Neuronal stem cell (in vitro differentiated cells): ENCODE measurements at regions not wholly inside any gene's neighbourhood (a gene's known extent, or its start where the extent isn't known, plus 50 kb on each side); places are given as distances from the start of the nearest gene placed in this dataset.
A peak's percentile ranks its signal among the peaks of the same experiment; 100 is the strongest.

Experiments used
- DNase-seq: peaks from one replicate; pipeline ENCODE4 v3.0.0-alpha.2; 2013; ENCODE audit warnings: low spot score
- H2AFZ ChIP-seq: one replicate; pipeline ENCODE4 v1.6.1; 2013; ENCODE audit warnings: mild to moderate bottlenecking, low read length, inconsistent platforms
- H2AK5ac ChIP-seq: 2 replicates; pipeline ENCODE4 v1.6.1; 2013; ENCODE audit warnings: low read depth, mild to moderate bottlenecking, inconsistent platforms, low read length, moderate library complexity, mixed read lengths
- H2BK120ac ChIP-seq: 2 replicates; pipeline ENCODE4 v1.6.1; 2013; ENCODE audit warnings: low read depth, mild to moderate bottlenecking, inconsistent platforms, low read length, moderate library complexity, mixed read lengths
- H2BK12ac ChIP-seq: one replicate; pipeline ENCODE4 v1.6.1; 2013; ENCODE audit warnings: low read length, inconsistent platforms
- H2BK15ac ChIP-seq: 2 replicates; pipeline ENCODE4 v1.6.1; 2013; ENCODE audit warnings: mild to moderate bottlenecking, low read length, inconsistent platforms, mixed read lengths
- H2BK5ac ChIP-seq: one replicate; pipeline ENCODE4 v1.6.1; 2013; ENCODE audit warnings: inconsistent platforms, mild to moderate bottlenecking, low read length, moderate library complexity
- H3K14ac ChIP-seq: one replicate; pipeline ENCODE4 v1.6.1; 2013; ENCODE audit warnings: low read length, inconsistent platforms
- H3K18ac ChIP-seq: 2 replicates; pipeline ENCODE4 v1.6.1; 2013; ENCODE audit warnings: low read length, inconsistent platforms
- H3K23ac ChIP-seq: 2 replicates; pipeline ENCODE4 v1.6.1; 2013; ENCODE audit warnings: low read depth, mild to moderate bottlenecking, mixed read lengths, low read length, inconsistent platforms; ENCODE audit not compliant: poor library complexity
- H3K27ac ChIP-seq: replicated peaks from 3 replicates; pipeline ENCODE4 v1.5.1; 2013; ENCODE audit warnings: low read length, inconsistent platforms
- H3K27me3 ChIP-seq, 3 experiments: 2 replicates each; pipeline ENCODE4 v1.6.1; 2013; ENCODE audit warnings: low read length in 3 of 3, mild to moderate bottlenecking in 2 of 3, inconsistent platforms in 1 of 3, low read depth in 1 of 3, mixed read lengths in 1 of 3, moderate library complexity in 1 of 3; ENCODE audit not compliant: control insufficient read depth in 3 of 3, insufficient read depth in 3 of 3
- H3K36me3 ChIP-seq, 2 donors: replicated peaks in 1 of 2; 2 replicates each; pipeline ENCODE4 v1.6.1; 2013; ENCODE audit warnings: low read length in 2 of 2; ENCODE audit not compliant: control insufficient read depth in 2 of 2, insufficient read depth in 2 of 2
- H3K4ac ChIP-seq: 2 replicates; pipeline ENCODE4 v1.6.1; 2013; ENCODE audit warnings: inconsistent platforms, mild to moderate bottlenecking, low read length, moderate library complexity
- H3K4me1 ChIP-seq, 2 donors: 1 replicate in 1 of 2; 2 replicates in 1 of 2; pipeline ENCODE4 v1.6.1; 2013; ENCODE audit warnings: low read length in 2 of 2, low read depth in 1 of 2; ENCODE audit not compliant: control insufficient read depth in 2 of 2, insufficient read depth in 1 of 2
- H3K4me2 ChIP-seq: one replicate; pipeline ENCODE4 v1.6.1; 2013; ENCODE audit warnings: mild to moderate bottlenecking, low read length, inconsistent platforms; ENCODE audit not compliant: insufficient read depth, poor library complexity, severe bottlenecking
- H3K4me3 ChIP-seq, 2 donors: 2 replicates each; pipeline ENCODE4 v1.5.1; 2013; ENCODE audit warnings: low read length in 2 of 2, mild to moderate bottlenecking in 2 of 2, inconsistent platforms in 1 of 2, moderate library complexity in 1 of 2
- H3K79me1 ChIP-seq: one replicate; pipeline ENCODE4 v1.6.1; 2013; ENCODE audit warnings: low read depth, mild to moderate bottlenecking, inconsistent platforms, low read length, moderate library complexity
- H3K9ac ChIP-seq: one replicate; pipeline ENCODE4 v1.6.1; 2013; ENCODE audit warnings: mild to moderate bottlenecking, low read depth, low read length, inconsistent platforms; ENCODE audit not compliant: poor library complexity
- H3K9me3 ChIP-seq, 2 donors: replicated peaks in 1 of 2; 2 replicates each; pipeline versions ENCODE3 to v1.6.1; 2013; ENCODE audit warnings: low read length in 2 of 2, mild to moderate bottlenecking in 2 of 2, inconsistent platforms in 1 of 2, low read depth in 1 of 2, mixed read lengths in 1 of 2, moderate library complexity in 1 of 2; ENCODE audit not compliant: control insufficient read depth in 2 of 2, insufficient read depth in 1 of 2
- H4K8ac ChIP-seq: one replicate; pipeline ENCODE4 v1.6.1; 2013; ENCODE audit warnings: low read depth, mild to moderate bottlenecking, inconsistent platforms, low read length, moderate library complexity
- H4K91ac ChIP-seq: one replicate; pipeline ENCODE4 v1.6.1; 2013; ENCODE audit warnings: low read length, low read depth, mild to moderate bottlenecking, inconsistent platforms; ENCODE audit not compliant: poor library complexity
- WGBS, 2 donors: extraction: QIAGEN DNeasy Blood & Tissue Kit; methylation state at CpG; one replicate each; pipeline ENCODE4 v1.1.7; 2013; ENCODE audit warnings: missing lambda C conversion rate in 2 of 2, mixed read lengths in 1 of 2; ENCODE audit not compliant: insufficient read length in 2 of 2, insufficient replicate concordance in 1 of 2; ENCODE audit errors: extremely low coverage in 2 of 2; 5-methylcytosine and 5-hydroxymethylcytosine counted together

DNA sequence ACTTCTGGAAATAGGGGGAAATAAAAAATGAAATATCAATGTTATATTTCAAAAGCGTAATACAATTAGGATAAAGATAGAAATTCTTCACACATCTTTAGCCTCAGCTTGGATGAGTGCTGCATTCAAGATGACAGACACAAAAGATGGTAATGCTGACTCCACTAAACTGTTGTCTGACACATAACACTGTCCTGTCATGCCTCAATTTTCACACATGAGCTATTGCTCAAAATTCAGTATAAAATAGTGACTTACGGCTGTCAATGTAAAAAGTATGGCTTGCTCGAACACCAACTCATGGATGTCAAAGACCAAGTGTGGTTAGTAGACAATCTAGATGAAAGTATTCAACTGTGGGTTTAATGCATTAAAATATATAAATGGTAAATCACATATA is 94.5 kb downstream of the KLF12 start:
- H2AK5ac ChIP-seq: no peak overlapping the region
- DNase-seq: no peak
- peaks cover 0 to 7% of the 10 kb centered on the region in 2 donors for H3K4me1 ChIP-seq
- H3K14ac ChIP-seq: no peak overlapping the region
- no peaks in the 10 kb centered on the region for H3K27me3 ChIP-seq
- no peak overlapping the region for H2BK15ac ChIP-seq
- H3K9me3 ChIP-seq: no peaks in the 10 kb centered on the region
- H2BK12ac ChIP-seq: no peak overlapping the region
- no peak overlapping the region for H3K4ac ChIP-seq
- no peak overlapping the region for H3K23ac ChIP-seq
- H3K18ac ChIP-seq: no peak overlapping the region
- H3K9ac ChIP-seq: no peak overlapping the region
- H3K36me3 ChIP-seq: no peaks in the 10 kb centered on the region
- no peak overlapping the region for H3K27ac ChIP-seq
- no peak overlapping the region for H2BK5ac ChIP-seq
- H4K8ac ChIP-seq: no peak overlapping the region
- H3K79me1 ChIP-seq: peaks cover 3% of the 10 kb centered on the region
- no peak overlapping the region for H3K4me2 ChIP-seq
- H4K91ac ChIP-seq: no peak overlapping the region
- no peak overlapping the region for H2BK120ac ChIP-seq
- WGBS, 2 donors: no CpG with 5 or more reads among the region's 3 CpGs
- H2AFZ ChIP-seq: no peak overlapping the region
- no peak overlapping the region for H3K4me3 ChIP-seq

DNA sequence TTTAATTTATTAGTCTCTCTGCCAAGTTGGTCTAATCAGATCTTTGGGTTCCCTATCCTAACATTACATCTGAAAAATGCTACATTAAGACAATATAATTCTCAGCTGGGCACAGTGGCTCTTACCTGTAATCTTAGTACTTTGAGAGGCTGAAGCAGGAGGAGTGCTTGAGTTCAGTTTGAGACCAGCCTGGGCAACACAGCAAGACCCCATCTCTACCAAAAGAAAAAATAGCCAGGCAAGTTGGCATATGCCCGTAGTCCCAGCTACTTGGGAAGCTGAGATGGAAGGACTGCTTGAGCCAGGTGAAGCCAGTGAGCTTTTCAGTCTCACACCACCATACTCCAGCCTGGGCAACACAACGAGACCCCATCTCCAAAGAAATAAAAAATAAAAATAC is 95.0 kb downstream of the KLF12 start:
- no peaks in the 10 kb centered on the region for H3K36me3 ChIP-seq
- H3K27me3 ChIP-seq: no peaks in the 10 kb centered on the region
- no peak overlapping the region for H3K27ac ChIP-seq
- H3K4me2 ChIP-seq: no peak overlapping the region
- H4K91ac ChIP-seq: no peak overlapping the region
- H2AFZ ChIP-seq: no peak overlapping the region
- H2BK12ac ChIP-seq: no peak overlapping the region
- no peak overlapping the region for H3K4ac ChIP-seq
- H2BK120ac ChIP-seq: no peak overlapping the region
- peaks cover 3% of the 10 kb centered on the region for H3K79me1 ChIP-seq
- H3K23ac ChIP-seq: no peak overlapping the region
- no CpG with 5 or more reads among the region's 2 CpGs for WGBS, 2 donors
- peaks cover 0 to 7% of the 10 kb centered on the region in 2 donors for H3K4me1 ChIP-seq
- H2AK5ac ChIP-seq: no peak overlapping the region
- H4K8ac ChIP-seq: no peak overlapping the region
- H3K18ac ChIP-seq: no peak overlapping the region
- no peak overlapping the region for H2BK5ac ChIP-seq
- H2BK15ac ChIP-seq: no peak overlapping the region
- H3K9ac ChIP-seq: no peak overlapping the region
- no peak for DNase-seq
- H3K4me3 ChIP-seq: no peak overlapping the region
- H3K14ac ChIP-seq: peak overlapping the region; percentile 6
- no peaks in the 10 kb centered on the region for H3K9me3 ChIP-seq

DNA sequence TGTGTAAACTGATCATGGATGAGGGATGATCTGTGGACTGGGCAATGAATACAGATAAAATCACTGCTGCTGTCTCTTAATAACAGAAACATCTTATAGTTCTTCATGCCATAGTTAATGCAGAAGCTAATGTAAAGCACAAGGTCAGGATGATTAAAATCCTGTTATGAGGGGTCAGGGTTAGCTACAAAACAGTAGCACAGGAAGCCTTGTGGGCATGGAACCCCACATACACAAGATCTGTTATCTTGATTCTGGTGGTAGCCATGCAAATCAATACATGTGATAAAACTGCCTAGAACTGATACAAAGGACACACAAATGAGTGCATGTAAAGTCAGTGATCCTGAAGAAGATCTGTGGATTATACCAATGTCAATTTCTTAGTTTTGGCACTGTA is 96.4 kb downstream of the KLF12 start:
- Histone ChIP-seq H3K27me3 (no peaks in the 10 kb centered on the region), H2BK5ac (no peak overlapping the region)
- DNase-seq: no peak

DNA sequence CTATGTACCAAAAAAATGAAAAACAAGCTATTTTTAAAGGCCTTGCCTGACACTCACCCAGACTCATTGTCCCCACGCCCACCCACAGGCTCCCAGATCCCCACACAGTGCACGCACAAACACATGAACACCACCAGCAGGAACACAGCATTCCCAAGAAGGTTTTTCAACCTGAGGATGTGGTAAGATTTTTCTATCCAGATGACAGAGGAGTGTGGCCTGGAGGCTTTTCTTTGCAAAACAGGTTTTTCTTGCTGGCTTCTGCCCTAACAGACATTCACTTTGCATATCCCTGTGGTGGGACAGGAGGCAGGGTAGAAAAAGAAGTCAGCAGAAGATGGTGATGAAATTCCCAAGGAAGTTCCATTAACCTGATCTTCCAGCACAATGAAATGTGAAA is 97.8 kb downstream of the KLF12 start:
- no peak overlapping the region for H2BK5ac ChIP-seq
- H3K79me1 ChIP-seq: peaks cover 3% of the 10 kb centered on the region
- peaks cover 0 to 7% of the 10 kb centered on the region in 2 donors for H3K4me1 ChIP-seq
- H4K8ac ChIP-seq: no peak overlapping the region
- no peak overlapping the region for H2BK15ac ChIP-seq
- no CpG with 5 or more reads among the region's 2 CpGs for WGBS, 2 donors
- no peak for DNase-seq
- no peak overlapping the region for H2BK12ac ChIP-seq
- no peaks in the 10 kb centered on the region for H3K36me3 ChIP-seq
- no peaks in the 10 kb centered on the region for H3K27me3 ChIP-seq
- H3K14ac ChIP-seq: no peak overlapping the region
- H2AFZ ChIP-seq: no peak overlapping the region
- no peak overlapping the region for H3K9ac ChIP-seq
- no peak overlapping the region for H3K4me2 ChIP-seq
- no peak overlapping the region for H3K4me3 ChIP-seq
- H3K9me3 ChIP-seq: no peaks in the 10 kb centered on the region
- H3K23ac ChIP-seq: no peak overlapping the region
- no peak overlapping the region for H3K4ac ChIP-seq
- no peak overlapping the region for H4K91ac ChIP-seq
- H2AK5ac ChIP-seq: no peak overlapping the region
- no peak overlapping the region for H3K27ac ChIP-seq
- no peak overlapping the region for H2BK120ac ChIP-seq
- no peak overlapping the region for H3K18ac ChIP-seq

More for the DNA sequence above, 96.4 kb downstream of the KLF12 start:
- H4K91ac ChIP-seq: no peak overlapping the region
- H3K14ac ChIP-seq: no peak overlapping the region
- peaks cover 3% of the 10 kb centered on the region for H3K79me1 ChIP-seq
- H3K36me3 ChIP-seq: no peaks in the 10 kb centered on the region
- H4K8ac ChIP-seq: no peak overlapping the region
- H3K4ac ChIP-seq: no peak overlapping the region
- no peak overlapping the region for H2BK12ac ChIP-seq
- H3K4me3 ChIP-seq: no peak overlapping the region
- H3K18ac ChIP-seq: no peak overlapping the region
- no peak overlapping the region for H3K4me2 ChIP-seq
- no peak overlapping the region for H3K27ac ChIP-seq
- H2BK15ac ChIP-seq: no peak overlapping the region
- H3K23ac ChIP-seq: no peak overlapping the region
- H3K4me1 ChIP-seq: peaks cover 0 to 7% of the 10 kb centered on the region in 2 donors
- H3K9me3 ChIP-seq: no peaks in the 10 kb centered on the region
- H2AK5ac ChIP-seq: no peak overlapping the region
- no peak overlapping the region for H2AFZ ChIP-seq
- no peak overlapping the region for H3K9ac ChIP-seq
- no peak overlapping the region for H2BK120ac ChIP-seq
